ENCODE measurements at regions not wholly inside any gene's neighbourhood (a gene's known extent, or its start where the extent isn't known, plus 50 kb on each side); places are given as distances from the start of the nearest gene placed in this dataset.

- no peaks in the 10 kb centered on the region for H3K79me2 ChIP-seq (replicated peaks; ENCODE audit: insufficient read depth, low read length)
- no peak for TF ChIP-seq RAD21 (conservative IDR thresholded peaks at IDR 0.05)
- no peak overlapping the region for H3K9ac ChIP-seq (ENCODE audit: low read length)
- H3K4me2 ChIP-seq (ENCODE audit: low read length): no peak overlapping the region
- H3K36me3 ChIP-seq (ENCODE audit: insufficient read depth, low read length): no peaks in the 10 kb centered on the region
- no peaks in the 10 kb centered on the region for H4K20me1 ChIP-seq (ENCODE audit: insufficient read depth)
- no peak overlapping the region for H2AFZ ChIP-seq (ENCODE audit: low read depth, low read length)
- no peaks in the 10 kb centered on the region for H3K27me3 ChIP-seq (ENCODE audit: insufficient read depth, low read depth, low read length)
- no peak overlapping the region for H3K4me3 ChIP-seq (ENCODE audit: low read length)
- H3K9me3 ChIP-seq (ENCODE audit: low read length): no peaks in the 10 kb centered on the region
- no peaks in the 10 kb centered on the region for H3K9me2 ChIP-seq (ENCODE audit: insufficient read depth, low read length)
- H3K27ac ChIP-seq (ENCODE audit: low read length): no peak overlapping the region
- H3F3A ChIP-seq (ENCODE audit: insufficient read depth, low read length, poor library complexity, severe bottlenecking): peaks cover 5% of the 10 kb centered on the region
Measured at GRCh38 chr4:101708293-101709039, 82.1 kb upstream of the BANK1 start.

- no peak overlapping the region for H3K4me2 ChIP-seq (ENCODE audit: low read length)
- no peaks in the 10 kb centered on the region for H3K36me3 ChIP-seq (ENCODE audit: insufficient read depth, low read length)
- no peak overlapping the region for H3K9ac ChIP-seq (ENCODE audit: low read length)
- H4K20me1 ChIP-seq (ENCODE audit: insufficient read depth): no peaks in the 10 kb centered on the region
- H3F3A ChIP-seq (ENCODE audit: insufficient read depth, low read length, poor library complexity, severe bottlenecking): peaks cover 5% of the 10 kb centered on the region
- no peak overlapping the region for H2AFZ ChIP-seq (ENCODE audit: low read depth, low read length)
- no peaks in the 10 kb centered on the region for H3K9me3 ChIP-seq (ENCODE audit: low read length)
- TF ChIP-seq POLR2AphosphoS5 (IDR thresholded peaks at IDR 0.05): no peak
- no peak for TF ChIP-seq MXI1 (conservative IDR thresholded peaks at IDR 0.05; ENCODE audit: poor library complexity, severe bottlenecking)
- TF ChIP-seq RAD21 (conservative IDR thresholded peaks at IDR 0.05): no peak
- no peak for TF ChIP-seq CTCF (IDR thresholded peaks at IDR 0.05; ENCODE audit: poor library complexity, severe bottlenecking)
- TF ChIP-seq EZH2 (IDR thresholded peaks at IDR 0.05; ENCODE audit: borderline replicate concordance, insufficient read depth, low read length, poor library complexity, severe bottlenecking): no peak
- TF ChIP-seq EP300 (conservative IDR thresholded peaks at IDR 0.05; ENCODE audit: poor library complexity, severe bottlenecking): no peak
- no peak for TF ChIP-seq REST (IDR thresholded peaks at IDR 0.05; ENCODE audit: borderline replicate concordance)
- no peak for TF ChIP-seq TAF1 (IDR thresholded peaks at IDR 0.05; ENCODE audit: low read depth)
- no peak for TF ChIP-seq SMC3 (conservative IDR thresholded peaks at IDR 0.05; ENCODE audit: poor library complexity)
- no peak overlapping the region for H3K27ac ChIP-seq (ENCODE audit: low read length)
- no peaks in the 10 kb centered on the region for H3K9me2 ChIP-seq (ENCODE audit: insufficient read depth, low read length)
- H3K79me2 ChIP-seq (replicated peaks; ENCODE audit: insufficient read depth, low read length): no peaks in the 10 kb centered on the region
- H3K27me3 ChIP-seq (ENCODE audit: insufficient read depth, low read depth, low read length): no peaks in the 10 kb centered on the region
- no peak overlapping the region for H3K4me3 ChIP-seq (ENCODE audit: low read length)
Measured at GRCh38 chr4:101707596-101707995, 82.9 kb upstream of the BANK1 start.
